OCI-LY3 (cell line): ENCODE measurements at regions not wholly inside any gene's neighbourhood (a gene's known extent, or its start where the extent isn't known, plus 50 kb on each side); places are given as distances from the start of the nearest gene placed in this dataset.

Experiments used
- H2AFZ ChIP-seq: fragments of 200-600, 300-600 bp; shearing (Covaris generic); 2 replicates; pipeline ENCODE4 v1.6.0; 2014; ENCODE audit warnings: antibody characterized with exemption, low read depth, low read length
- H3K27ac ChIP-seq: fragments of 200-600, 300-600 bp; sonication (generic); 2 replicates; pipeline ENCODE4 v1.5.1; 2014; ENCODE audit warnings: mild to moderate bottlenecking, low read length, moderate library complexity, mixed read lengths
- H3K27me3 ChIP-seq: fragments of 200-600, 300-600 bp; sonication (generic); 2 replicates; pipeline ENCODE4 v1.6.1; 2014; ENCODE audit warnings: low read depth, low read length, mixed read lengths
- H3K36me3 ChIP-seq: fragments of 200-600, 300-600 bp; sonication (generic); replicated peaks from 2 replicates; pipeline ENCODE3; 2014; ENCODE audit warnings: low read depth, low read length, mixed read lengths
- H3K4me1 ChIP-seq: fragments of 300-600, 200-600 bp; sonication (generic); 2 replicates; pipeline ENCODE4 v1.6.1; 2014; ENCODE audit warnings: low read length, mixed read lengths
- H3K4me2 ChIP-seq: fragments of 200-600, 300-600 bp; sonication (generic); 2 replicates; pipeline ENCODE4 v1.6.1; 2014; ENCODE audit warnings: low read length, mixed read lengths
- H3K4me3 ChIP-seq: fragments of 300-600, 200-600 bp; sonication (generic); 2 replicates; pipeline ENCODE4 v1.5.1; 2014; ENCODE audit warnings: antibody characterized with exemption, mild to moderate bottlenecking, low read length, moderate library complexity
- H3K79me2 ChIP-seq: fragments of 300-600, 200-600 bp; shearing (Covaris generic); 2 replicates; pipeline ENCODE4 v1.6.1; 2014; ENCODE audit warnings: mild to moderate bottlenecking, low read length, mixed read lengths
- H3K9ac ChIP-seq: fragments of 300-600, 200-600 bp; shearing (Covaris generic); 2 replicates; pipeline ENCODE4 v1.6.0; 2014; ENCODE audit warnings: mild to moderate bottlenecking, low read length, moderate library complexity
- H3K9me3 ChIP-seq: fragments of 200-600, 300-600 bp; shearing (Covaris generic); 2 replicates; pipeline ENCODE4 v1.6.1; 2014; ENCODE audit warnings: low read length, mixed read lengths; ENCODE audit not compliant: insufficient read depth
- H4K20me1 ChIP-seq: fragments of 200-600, 300-600 bp; sonication (generic); 2 replicates; pipeline ENCODE4 v1.6.1; 2016; ENCODE audit warnings: low read length, mixed read lengths; ENCODE audit not compliant: insufficient read depth
- CTCF ChIP-seq: fragments of 200-600, 300-600 bp; sonication (generic); IDR thresholded peaks from 2 replicates; pipeline ENCODE4 v1.5.1; 2014; ENCODE audit warnings: antibody characterized with exemption, low read length, low read depth
- EZH2phosphoT487 ChIP-seq: fragments of 200-600 bp; shearing (Covaris generic); IDR thresholded peaks from 2 replicates; pipeline ENCODE4 v1.6.1; 2018; ENCODE audit warnings: antibody characterized with exemption, mixed run types, low read depth

GRCh38 chr17:34736611-34737010, 157.2 kb downstream of the TMEM132E start:
- H3K9me3 ChIP-seq: no peaks in the 10 kb centered on the region
- H3K4me1 ChIP-seq: 0 out of 2 replicates have a peak, but pooled peaks cover 4% of the 10 kb centered on the region
- H3K36me3 ChIP-seq: no peaks in the 10 kb centered on the region
- no peaks in the 10 kb centered on the region for H4K20me1 ChIP-seq
- no peak overlapping the region for H3K4me2 ChIP-seq
- no peak overlapping the region for H3K4me3 ChIP-seq
- no peak overlapping the region for H3K27ac ChIP-seq
- H3K9ac ChIP-seq: no peak overlapping the region
- no peak overlapping the region for H2AFZ ChIP-seq
- no peaks in the 10 kb centered on the region for H3K79me2 ChIP-seq
- TF ChIP-seq CTCF (no peak), EZH2phosphoT487 (no peak)
- H3K27me3 ChIP-seq: peaks cover 17% of the 10 kb centered on the region

GRCh38 chr17:34733333-34733732, 154.0 kb downstream of the TMEM132E start:
- H3K4me2 ChIP-seq: no peak overlapping the region
- H3K79me2 ChIP-seq: no peaks in the 10 kb centered on the region
- TF ChIP-seq CTCF: no peak
- no peak for TF ChIP-seq EZH2phosphoT487
- no peaks in the 10 kb centered on the region for H3K36me3 ChIP-seq
- H3K27ac ChIP-seq: no peak overlapping the region
- no peaks in the 10 kb centered on the region for H4K20me1 ChIP-seq
- H3K27me3 ChIP-seq: peaks cover 18% of the 10 kb centered on the region
- H2AFZ ChIP-seq: no peak overlapping the region
- no peak overlapping the region for H3K9ac ChIP-seq
- H3K4me3 ChIP-seq: no peak overlapping the region
- H3K4me1 ChIP-seq: no peaks in the 10 kb centered on the region
- no peaks in the 10 kb centered on the region for H3K9me3 ChIP-seq

GRCh38 chr17:34730816-34731215, 151.4 kb downstream of the TMEM132E start:
- no peak for TF ChIP-seq CTCF
- no peak for TF ChIP-seq EZH2phosphoT487
- H3K27me3 ChIP-seq: peaks cover 10% of the 10 kb centered on the region
- H2AFZ ChIP-seq: no peak overlapping the region
- H3K36me3 ChIP-seq: no peaks in the 10 kb centered on the region
- no peaks in the 10 kb centered on the region for H3K4me1 ChIP-seq
- no peak overlapping the region for H3K9ac ChIP-seq
- H3K9me3 ChIP-seq: no peaks in the 10 kb centered on the region
- no peak overlapping the region for H3K4me3 ChIP-seq
- H3K27ac ChIP-seq: no peak overlapping the region
- no peaks in the 10 kb centered on the region for H3K79me2 ChIP-seq
- H3K4me2 ChIP-seq: no peak overlapping the region
- H4K20me1 ChIP-seq: no peaks in the 10 kb centered on the region

GRCh38 chr17:34728771-34729310, 149.5 kb downstream of the TMEM132E start:
- TF ChIP-seq EZH2phosphoT487 (no peak), CTCF (no peak)

More at GRCh38 chr17:34728771-34729310, 149.5 kb downstream of the TMEM132E start:
- no peak overlapping the region for H3K4me3 ChIP-seq
- H4K20me1 ChIP-seq: no peaks in the 10 kb centered on the region
- no peak overlapping the region for H3K9ac ChIP-seq
- H3K27me3 ChIP-seq: peaks cover 7% of the 10 kb centered on the region; the same call in 1 of the 2 replicates
- no peaks in the 10 kb centered on the region for H3K79me2 ChIP-seq
- H2AFZ ChIP-seq: no peak overlapping the region
- no peaks in the 10 kb centered on the region for H3K9me3 ChIP-seq
- no peak overlapping the region for H3K27ac ChIP-seq
- H3K36me3 ChIP-seq: no peaks in the 10 kb centered on the region
- H3K4me2 ChIP-seq: no peak overlapping the region
- H3K4me1 ChIP-seq: no peaks in the 10 kb centered on the region
